Activated T-helper 1 cell treated with Interleukin-2 at 50 U/mL for 16 hours (primary cell): ENCODE measurements at regions not wholly inside any gene's neighbourhood (a gene's known extent, or its start where the extent isn't known, plus 50 kb on each side); places are given as distances from the start of the nearest gene placed in this dataset.

ENCODE experiments used
- DNase-seq: peaks from one replicate; pipeline ENCODE4 v3.0.0-alpha.2; 2020; ENCODE audit warnings: low read depth

- no peak for DNase-seq
These were observed 87.8 kb downstream of the PMP22 start for GRCh38 chr17:15177343-15177742.

GRCh38 chr17:15175356-15175755 is 89.8 kb downstream of the PMP22 start:
- DNase-seq = no peak

- DNase-seq = no peak
These were observed 93.7 kb downstream of the PMP22 start for GRCh38 chr17:15171167-15172047.

- DNase-seq = no peak
These were observed 95.5 kb downstream of the PMP22 start for GRCh38 chr17:15169676-15170075.

GRCh38 chr17:15168379-15168778 is 96.7 kb downstream of the PMP22 start:
- DNase-seq = no peak

- DNase-seq = no peak
These were observed 103.7 kb downstream of the PMP22 start for GRCh38 chr17:15161395-15161794.

- no peak for DNase-seq
These were observed 108.1 kb downstream of the PMP22 start for GRCh38 chr17:15157051-15157450.

- DNase-seq = no peak
These were observed 110.5 kb downstream of the PMP22 start for GRCh38 chr17:15154618-15155017.

- no peak for DNase-seq
These were observed 119.5 kb downstream of the PMP22 start for GRCh38 chr17:15145621-15146020.

GRCh38 chr17:15143524-15143923 is 121.6 kb downstream of the PMP22 start:
- no peak for DNase-seq

- no peak for DNase-seq
These were observed 130.8 kb downstream of the PMP22 start for GRCh38 chr17:15134363-15134762.

- DNase-seq = no peak
These were observed 131.3 kb downstream of the PMP22 start for GRCh38 chr17:15133826-15134225.

GRCh38 chr17:15133143-15133542 is 132.0 kb downstream of the PMP22 start:
- DNase-seq = no peak

GRCh38 chr17:15130426-15130825 is 134.7 kb downstream of the PMP22 start:
- DNase-seq = no peak

- DNase-seq = no peak
These were observed 135.1 kb downstream of the PMP22 start for GRCh38 chr17:15129986-15130385.

GRCh38 chr17:15124746-15125145 is 140.4 kb downstream of the PMP22 start:
- no peak for DNase-seq

- no peak for DNase-seq
These were observed 140.9 kb downstream of the PMP22 start for GRCh38 chr17:15124264-15124595.

- no peak for DNase-seq
These were observed 141.4 kb downstream of the PMP22 start for GRCh38 chr17:15123593-15124263.

- no peak for DNase-seq
These were observed 142.3 kb downstream of the PMP22 start for GRCh38 chr17:15122857-15123256.

- no peak for DNase-seq
These were observed 143.7 kb downstream of the PMP22 start for GRCh38 chr17:15121426-15121825.

GRCh38 chr17:15119968-15120367 is 145.2 kb downstream of the PMP22 start:
- DNase-seq = no peak

GRCh38 chr17:15117239-15117638 is 147.9 kb downstream of the PMP22 start:
- DNase-seq = no peak

- DNase-seq = no peak
These were observed 152.1 kb downstream of the PMP22 start for GRCh38 chr17:15112846-15113617.
